ENCODE measurements at regions not wholly inside any gene's neighbourhood (a gene's known extent, or its start where the extent isn't known, plus 50 kb on each side); places are given as distances from the start of the nearest gene placed in this dataset.

DNA sequence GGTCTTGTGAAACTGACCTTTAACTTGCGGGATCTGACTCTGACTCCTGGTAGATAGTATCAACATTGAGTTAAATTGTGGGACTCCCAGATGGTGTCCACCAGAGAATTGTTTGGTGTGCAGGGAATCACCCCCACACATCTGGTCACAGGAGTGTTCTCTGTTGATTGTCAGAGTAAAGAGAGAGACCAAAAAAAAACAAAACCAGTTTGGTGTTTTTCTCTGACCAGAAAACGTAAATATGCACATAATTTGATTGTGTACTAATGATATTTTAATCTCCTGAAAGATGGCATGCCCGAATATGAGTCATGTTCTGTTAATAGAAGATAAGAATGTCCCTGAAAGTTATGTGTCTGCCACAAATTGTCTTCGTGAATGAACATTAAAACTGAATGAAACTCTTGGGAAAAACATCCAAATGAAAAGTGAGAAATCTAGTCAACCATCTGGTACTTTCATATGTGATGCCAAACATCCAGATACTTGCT is 118.5 kb upstream of the GPC6 start:
- TF ChIP-seq EZH2 (IDR thresholded peaks at IDR 0.05; ENCODE audit: borderline replicate concordance, low read length): no peak
- TF ChIP-seq, protein P1, sequence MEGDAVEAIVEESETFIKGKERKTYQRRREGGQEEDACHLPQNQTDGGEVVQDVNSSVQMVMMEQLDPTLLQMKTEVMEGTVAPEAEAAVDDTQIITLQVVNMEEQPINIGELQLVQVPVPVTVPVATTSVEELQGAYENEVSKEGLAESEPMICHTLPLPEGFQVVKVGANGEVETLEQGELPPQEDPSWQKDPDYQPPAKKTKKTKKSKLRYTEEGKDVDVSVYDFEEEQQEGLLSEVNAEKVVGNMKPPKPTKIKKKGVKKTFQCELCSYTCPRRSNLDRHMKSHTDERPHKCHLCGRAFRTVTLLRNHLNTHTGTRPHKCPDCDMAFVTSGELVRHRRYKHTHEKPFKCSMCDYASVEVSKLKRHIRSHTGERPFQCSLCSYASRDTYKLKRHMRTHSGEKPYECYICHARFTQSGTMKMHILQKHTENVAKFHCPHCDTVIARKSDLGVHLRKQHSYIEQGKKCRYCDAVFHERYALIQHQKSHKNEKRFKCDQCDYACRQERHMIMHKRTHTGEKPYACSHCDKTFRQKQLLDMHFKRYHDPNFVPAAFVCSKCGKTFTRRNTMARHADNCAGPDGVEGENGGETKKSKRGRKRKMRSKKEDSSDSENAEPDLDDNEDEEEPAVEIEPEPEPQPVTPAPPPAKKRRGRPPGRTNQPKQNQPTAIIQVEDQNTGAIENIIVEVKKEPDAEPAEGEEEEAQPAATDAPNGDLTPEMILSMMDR (IDR thresholded peaks at IDR 0.05; ENCODE audit: low read length): no peak

Data from OCI-LY1 (cell line).